ENCODE measurements at regions not wholly inside any gene's neighbourhood (a gene's known extent, or its start where the extent isn't known, plus 50 kb on each side); places are given as distances from the start of the nearest gene placed in this dataset.
"Not testable (repeated sequence)": the region's sequence is repeated elsewhere in the genome, so short reads cannot be mapped to it uniquely, and the experiment has no call there.

GRCh38 chr2:199533873-199534272 lies 76.1 kb upstream of the SATB2 start:
- TF ChIP-seq POLR2A (IDR thresholded peaks at IDR 0.05) = not testable (repeated sequence)
- TF ChIP-seq, protein P1, sequence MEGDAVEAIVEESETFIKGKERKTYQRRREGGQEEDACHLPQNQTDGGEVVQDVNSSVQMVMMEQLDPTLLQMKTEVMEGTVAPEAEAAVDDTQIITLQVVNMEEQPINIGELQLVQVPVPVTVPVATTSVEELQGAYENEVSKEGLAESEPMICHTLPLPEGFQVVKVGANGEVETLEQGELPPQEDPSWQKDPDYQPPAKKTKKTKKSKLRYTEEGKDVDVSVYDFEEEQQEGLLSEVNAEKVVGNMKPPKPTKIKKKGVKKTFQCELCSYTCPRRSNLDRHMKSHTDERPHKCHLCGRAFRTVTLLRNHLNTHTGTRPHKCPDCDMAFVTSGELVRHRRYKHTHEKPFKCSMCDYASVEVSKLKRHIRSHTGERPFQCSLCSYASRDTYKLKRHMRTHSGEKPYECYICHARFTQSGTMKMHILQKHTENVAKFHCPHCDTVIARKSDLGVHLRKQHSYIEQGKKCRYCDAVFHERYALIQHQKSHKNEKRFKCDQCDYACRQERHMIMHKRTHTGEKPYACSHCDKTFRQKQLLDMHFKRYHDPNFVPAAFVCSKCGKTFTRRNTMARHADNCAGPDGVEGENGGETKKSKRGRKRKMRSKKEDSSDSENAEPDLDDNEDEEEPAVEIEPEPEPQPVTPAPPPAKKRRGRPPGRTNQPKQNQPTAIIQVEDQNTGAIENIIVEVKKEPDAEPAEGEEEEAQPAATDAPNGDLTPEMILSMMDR (IDR thresholded peaks at IDR 0.05) = not testable (repeated sequence)

Data from esophagus squamous epithelium (tissue), 4 donors.